ENCODE measurements at regions not wholly inside any gene's neighbourhood (a gene's known extent, or its start where the extent isn't known, plus 50 kb on each side); places are given as distances from the start of the nearest gene placed in this dataset.

- intact Hi-C loops (cut with micrococcal nuclease; ENCODE audit: unreplicated experiment) = no loop called here
- Histone ChIP-seq H3K4me1 (no peaks in the 10 kb centered on the region), H3K27me3 (replicated peaks; ENCODE audit: control insufficient read depth, insufficient read depth, low read length) (no peaks in the 10 kb centered on the region), H3K4me3 (ENCODE audit: low read depth, low read length) (no peak overlapping the region), H3K36me3 (ENCODE audit: control insufficient read depth, insufficient read depth, low read length) (no peaks in the 10 kb centered on the region), H3K9me3 (no peaks in the 10 kb centered on the region)
- POLR2A ChIA-PET = no interaction called here
- no peaks in the 10 kb centered on the region for H3K4me1 Mint-ChIP-seq (ENCODE audit: low read depth, unreplicated experiment)
- no TSS peak for BruUV-seq (replicated peaks)
- H3K9me3 Mint-ChIP-seq (ENCODE audit: unreplicated experiment) = no peaks in the 10 kb centered on the region
- no peak overlapping the region for H3K27ac Mint-ChIP-seq (ENCODE audit: unreplicated experiment)
- TF ChIP-seq CTCF (IDR thresholded peaks at IDR 0.05; ENCODE audit: insufficient read depth in 1 of 2, low read depth in 1 of 2, low read length in 1 of 2, severe bottlenecking in 1 of 2, unreplicated experiment in 1 of 2) = no peak
- no peaks in the 10 kb centered on the region for H3K27me3 Mint-ChIP-seq (ENCODE audit: insufficient read depth, unreplicated experiment)
- H3K4me3 Mint-ChIP-seq (ENCODE audit: unreplicated experiment) = no peak overlapping the region
- CTCF ChIA-PET = no interaction called here
- H3K36me3 Mint-ChIP-seq (ENCODE audit: insufficient read depth, unreplicated experiment) = no peaks in the 10 kb centered on the region
- DNase-seq = no peak
Measured at GRCh38 chr1:104098837-104099236, 349.1 kb downstream of the AMY1C start.

DNA sequence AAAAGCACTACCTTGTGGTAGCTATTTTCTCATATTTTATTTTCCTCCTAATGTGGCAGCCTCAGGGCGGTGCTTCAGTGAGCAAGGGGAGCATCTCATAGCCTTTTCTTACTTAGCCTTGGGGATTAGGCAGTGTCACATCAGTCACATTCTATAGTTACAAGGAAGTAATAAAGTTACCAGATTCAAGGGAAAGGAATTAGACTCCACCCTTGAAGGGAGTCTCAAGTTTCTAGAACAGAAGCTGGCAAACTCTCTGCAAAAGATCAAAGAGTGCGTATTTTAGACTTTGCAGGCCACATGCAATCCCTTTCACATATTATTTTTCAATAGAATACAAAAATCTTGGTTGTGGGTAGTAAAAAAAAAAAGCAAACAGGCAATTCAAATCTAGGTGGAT, 350.4 kb downstream of the AMY1C start:
- H3K9me3 ChIP-seq = no peaks in the 10 kb centered on the region
- no peaks in the 10 kb centered on the region for H3K36me3 ChIP-seq (ENCODE audit: control insufficient read depth, insufficient read depth, low read length)
- CTCF ChIA-PET = no interaction called here
- H3K4me1 Mint-ChIP-seq (ENCODE audit: low read depth, unreplicated experiment) = no peaks in the 10 kb centered on the region
- H3K27me3 Mint-ChIP-seq (ENCODE audit: insufficient read depth, unreplicated experiment) = no peaks in the 10 kb centered on the region
- DNase-seq = no peak
- no peak overlapping the region for H3K4me3 Mint-ChIP-seq (ENCODE audit: unreplicated experiment)
- H3K27ac Mint-ChIP-seq (ENCODE audit: unreplicated experiment) = no peak overlapping the region
- intact Hi-C loops (cut with micrococcal nuclease; ENCODE audit: unreplicated experiment) = no loop called here
- H3K4me3 ChIP-seq (ENCODE audit: low read depth, low read length) = no peak overlapping the region
- no peaks in the 10 kb centered on the region for H3K36me3 Mint-ChIP-seq (ENCODE audit: insufficient read depth, unreplicated experiment)
- no peaks in the 10 kb centered on the region for H3K27me3 ChIP-seq (replicated peaks; ENCODE audit: control insufficient read depth, insufficient read depth, low read length)
- BruUV-seq (replicated peaks) = no TSS peak
- H3K4me1 ChIP-seq = no peaks in the 10 kb centered on the region
- TF ChIP-seq CTCF (IDR thresholded peaks at IDR 0.05; ENCODE audit: insufficient read depth in 1 of 2, low read depth in 1 of 2, low read length in 1 of 2, severe bottlenecking in 1 of 2, unreplicated experiment in 1 of 2) = no peak
- POLR2A ChIA-PET = no interaction called here
- no peaks in the 10 kb centered on the region for H3K9me3 Mint-ChIP-seq (ENCODE audit: unreplicated experiment)

DNA sequence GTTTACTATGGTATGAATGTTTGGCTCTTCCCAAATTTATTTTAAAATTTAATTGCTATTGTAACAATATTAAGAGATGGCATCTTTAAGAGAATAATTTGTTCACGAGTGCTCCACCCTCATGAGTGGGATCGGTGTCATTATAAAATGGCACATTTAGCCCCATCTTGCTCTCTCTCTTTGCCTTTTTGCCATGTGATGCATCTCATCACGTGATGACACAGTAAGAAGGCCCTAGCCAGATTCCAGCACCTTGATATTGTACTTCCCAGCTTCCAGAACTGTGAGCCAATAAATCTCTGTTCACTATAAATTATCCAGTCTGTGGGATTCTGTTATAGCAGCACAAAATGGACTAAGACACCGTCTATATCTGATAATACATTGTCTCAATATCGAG, 355.8 kb downstream of the AMY1C start:
- intact Hi-C loops (cut with micrococcal nuclease; ENCODE audit: unreplicated experiment) = no loop called here
- no peaks in the 10 kb centered on the region for H3K36me3 ChIP-seq (ENCODE audit: control insufficient read depth, insufficient read depth, low read length)
- BruUV-seq (replicated peaks) = no TSS peak

More for the DNA sequence above, 355.8 kb downstream of the AMY1C start:
- Mint-ChIP-seq H3K36me3 (ENCODE audit: insufficient read depth, unreplicated experiment) (no peaks in the 10 kb centered on the region), H3K9me3 (ENCODE audit: unreplicated experiment) (no peaks in the 10 kb centered on the region), H3K4me1 (ENCODE audit: low read depth, unreplicated experiment) (no peaks in the 10 kb centered on the region), H3K27ac (ENCODE audit: unreplicated experiment) (no peak overlapping the region), H3K27me3 (ENCODE audit: insufficient read depth, unreplicated experiment) (no peaks in the 10 kb centered on the region), H3K4me3 (ENCODE audit: unreplicated experiment) (no peak overlapping the region)
- CTCF ChIA-PET = no interaction called here
- Histone ChIP-seq H3K27me3 (replicated peaks; ENCODE audit: control insufficient read depth, insufficient read depth, low read length) (no peaks in the 10 kb centered on the region), H3K4me1 (no peaks in the 10 kb centered on the region), H3K9me3 (no peaks in the 10 kb centered on the region), H3K4me3 (ENCODE audit: low read depth, low read length) (no peak overlapping the region)
- POLR2A ChIA-PET = no interaction called here
- TF ChIP-seq CTCF (IDR thresholded peaks at IDR 0.05; ENCODE audit: insufficient read depth in 1 of 2, low read depth in 1 of 2, low read length in 1 of 2, severe bottlenecking in 1 of 2, unreplicated experiment in 1 of 2) = no peak
- DNase-seq = no peak
